GM06990 (cell line): ENCODE measurements at regions not wholly inside any gene's neighbourhood (a gene's known extent, or its start where the extent isn't known, plus 50 kb on each side); places are given as distances from the start of the nearest gene placed in this dataset.

ENCODE experiments used
- DNase-seq: peaks from one replicate; pipeline ENCODE4 v3.0.0-alpha.2; 2011; ENCODE audit not compliant: insufficient read length; ENCODE audit errors: extremely low read depth
- H3K27me3 ChIP-seq: replicated peaks from 2 replicates; pipeline ENCODE4 v1.6.0; 2011; ENCODE audit warnings: low read length; ENCODE audit not compliant: control insufficient read depth, insufficient read depth
- H3K36me3 ChIP-seq: 2 replicates; pipeline ENCODE4 v1.5.1; 2011; ENCODE audit warnings: low read length; ENCODE audit not compliant: control insufficient read depth, insufficient read depth
- H3K4me3 ChIP-seq: replicated peaks from 2 replicates; pipeline ENCODE4 v1.5.1; 2011; ENCODE audit warnings: low read depth, mild to moderate bottlenecking, control low read depth, low read length
- CTCF ChIP-seq: IDR thresholded peaks from 2 replicates; pipeline ENCODE4 v1.5.1; 2011; ENCODE audit warnings: low read length, control low read depth, mild to moderate bottlenecking, inconsistent platforms; ENCODE audit not compliant: insufficient read depth, poor library complexity, severe bottlenecking

GRCh38 chrX:138929926-138930582 is 218.5 kb upstream of the FGF13 start:
- Histone ChIP-seq H3K4me3 (no peak overlapping the region), H3K27me3 (no peaks in the 10 kb centered on the region), H3K36me3 (no peaks in the 10 kb centered on the region)
- TF ChIP-seq CTCF: no peak
- DNase-seq: no peak

DNA sequence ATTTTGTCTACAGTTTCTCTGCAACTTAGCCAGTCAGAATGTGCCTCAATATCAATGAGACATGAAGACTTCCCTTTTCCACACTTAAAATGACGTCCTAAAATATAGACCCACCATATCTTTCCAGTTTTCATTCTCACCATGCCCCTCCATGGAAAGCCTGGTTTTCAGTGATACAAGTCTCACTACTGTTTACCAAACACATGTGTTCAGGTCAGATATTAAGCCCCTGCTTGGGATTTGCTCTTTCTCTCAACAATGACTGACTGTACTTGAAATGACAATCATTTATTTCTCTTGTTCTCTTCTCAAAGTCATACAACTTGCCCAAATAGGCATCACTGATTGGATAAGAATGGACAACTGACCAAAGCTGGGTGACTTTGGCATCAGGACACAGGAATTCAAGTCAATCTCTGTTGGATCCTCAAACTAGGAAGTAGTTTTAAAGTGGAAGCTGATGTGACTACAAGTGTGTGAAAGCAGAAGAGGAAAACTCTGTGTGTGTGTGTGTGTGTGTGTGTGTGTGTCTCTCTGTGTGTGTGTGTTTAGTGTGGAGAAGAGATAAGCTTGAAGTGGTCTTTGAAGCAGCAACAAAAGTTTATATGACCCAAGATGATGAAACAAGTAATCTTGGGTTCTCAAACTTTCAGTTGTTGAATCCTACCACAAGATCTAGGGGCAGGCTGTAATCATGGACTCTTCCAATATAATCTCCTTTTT is 217.4 kb upstream of the FGF13 start:
- Histone ChIP-seq H3K36me3 (no peaks in the 10 kb centered on the region), H3K27me3 (no peaks in the 10 kb centered on the region), H3K4me3 (no peak overlapping the region)
- no peak for DNase-seq
- no peak for TF ChIP-seq CTCF

- no peak for DNase-seq
- TF ChIP-seq CTCF: no peak
These were observed 213.8 kb upstream of the FGF13 start for GRCh38 chrX:138925330-138925729.

DNA sequence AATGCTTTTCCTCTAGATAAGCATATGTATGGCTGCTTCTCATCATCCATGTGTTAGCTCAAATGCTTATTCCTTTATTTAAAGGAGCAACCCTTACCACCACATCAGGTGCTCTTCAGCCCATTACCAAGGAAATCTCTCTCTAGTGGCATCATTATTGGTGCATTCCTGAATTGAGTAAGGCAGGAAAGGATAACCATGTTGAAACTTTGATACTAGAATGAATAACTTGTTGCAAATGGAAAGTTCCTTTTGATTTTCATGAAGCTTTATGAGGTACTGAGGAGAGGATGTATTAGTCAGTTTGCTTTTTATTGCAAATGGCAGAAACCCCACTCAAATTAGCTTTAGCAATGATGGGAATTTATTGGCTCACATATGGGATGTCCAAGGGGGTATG is 212.3 kb upstream of the FGF13 start:
- no peaks in the 10 kb centered on the region for H3K36me3 ChIP-seq
- H3K4me3 ChIP-seq: no peak overlapping the region
- no peak for DNase-seq
- no peak for TF ChIP-seq CTCF
- H3K27me3 ChIP-seq: no peaks in the 10 kb centered on the region

More at GRCh38 chrX:138925330-138925729, 213.8 kb upstream of the FGF13 start:
- Histone ChIP-seq H3K36me3 (no peaks in the 10 kb centered on the region), H3K27me3 (no peaks in the 10 kb centered on the region), H3K4me3 (no peak overlapping the region)

- no peak for DNase-seq
- TF ChIP-seq CTCF: no peak
These were observed 209.5 kb upstream of the FGF13 start for GRCh38 chrX:138921031-138921430.

More at GRCh38 chrX:138921031-138921430, 209.5 kb upstream of the FGF13 start:
- Histone ChIP-seq H3K4me3 (no peak overlapping the region), H3K36me3 (no peaks in the 10 kb centered on the region), H3K27me3 (no peaks in the 10 kb centered on the region)
